IMR-90 (cell line): ENCODE measurements at regions not wholly inside any gene's neighbourhood (a gene's known extent, or its start where the extent isn't known, plus 50 kb on each side); places are given as distances from the start of the nearest gene placed in this dataset.

ENCODE experiments used
- ATAC-seq: fragments of 200-7000 bp; cut with Tn5 transposase; 2 replicates; pipeline ENCODE4 v1.9.1; 2020; ENCODE audit warnings: low read depth, mild to moderate bottlenecking, moderate library complexity
- BruUV-seq: library from RNA; stranded (reverse); fragments of 400-500 nt; replicated peaks from 2 replicates; lab custom pipeline; 2021; lab: Mats Ljungman, UMichigan
- CTCF ChIA-PET: fragments of 300-600 bp; formaldehyde crosslinking; extraction: SDS; loops from one replicate; lab custom pipeline; 2021; ENCODE audit warnings: antibody characterized with exemption; lab: Yijun Ruan, JAX
- POLR2A ChIA-PET: fragments of 300-600 bp; sonication (Branson Sonifier 250); formaldehyde crosslinking; loops from one replicate; lab custom pipeline; 2022; ENCODE audit warnings: antibody characterized with exemption; ENCODE audit not compliant: unreplicated experiment; lab: Charles Lee
- DNase-seq: peaks from one replicate; pipeline ENCODE4 v3.0.0; 2013
- H2AFZ ChIP-seq: replicated peaks from 2 replicates; pipeline ENCODE3; 2013; ENCODE audit warnings: low read length, mild to moderate bottlenecking; ENCODE audit not compliant: poor library complexity
- H2AK5ac ChIP-seq: 2 replicates; pipeline ENCODE4 v1.6.1; 2013; ENCODE audit warnings: low read depth, low read length, inconsistent platforms
- H2AK9ac ChIP-seq: replicated peaks from 2 replicates; pipeline ENCODE3; 2013; ENCODE audit warnings: mild to moderate bottlenecking, low read depth, low read length, moderate library complexity; ENCODE audit not compliant: poor library complexity
- H2BK120ac ChIP-seq: 2 replicates; pipeline ENCODE4 v1.6.1; 2013; ENCODE audit warnings: low read depth, low read length, inconsistent platforms
- H2BK15ac ChIP-seq: 3 replicates; pipeline ENCODE4 v1.6.1; 2013; ENCODE audit warnings: low read depth, low read length, inconsistent platforms
- H2BK20ac ChIP-seq: 2 replicates; pipeline ENCODE4 v1.6.1; 2013; ENCODE audit warnings: low read depth, mild to moderate bottlenecking, inconsistent platforms, low read length, moderate library complexity
- H2BK5ac ChIP-seq: 2 replicates; pipeline ENCODE4 v1.6.1; 2013; ENCODE audit warnings: mild to moderate bottlenecking, low read depth, low read length, inconsistent platforms; ENCODE audit not compliant: poor library complexity, severe bottlenecking
- H3K14ac ChIP-seq: replicated peaks from 2 replicates; pipeline ENCODE4 v1.6.1; 2013; ENCODE audit warnings: low read depth, low read length, inconsistent platforms
- H3K18ac ChIP-seq: 2 replicates; pipeline ENCODE4 v1.6.1; 2013; ENCODE audit warnings: low read depth, low read length, control low read depth
- H3K23ac ChIP-seq: 2 replicates; pipeline ENCODE4 v1.6.1; 2013; ENCODE audit warnings: low read depth, low read length, inconsistent platforms
- H3K27ac ChIP-seq: 2 replicates; pipeline ENCODE4 v1.5.1; 2013; ENCODE audit warnings: mild to moderate bottlenecking, control low read depth, low read length; ENCODE audit not compliant: insufficient read depth
- H3K27me3 ChIP-seq: 2 replicates; pipeline ENCODE4 v1.6.1; 2013; ENCODE audit warnings: low read length; ENCODE audit not compliant: control insufficient read depth, insufficient read depth
- H3K36me3 ChIP-seq: 2 replicates; pipeline ENCODE4 v1.6.1; 2013; ENCODE audit warnings: low read length, mixed read lengths; ENCODE audit not compliant: control insufficient read depth, insufficient read depth
- H3K4ac ChIP-seq: 2 replicates; pipeline ENCODE4 v1.6.1; 2013; ENCODE audit warnings: low read depth, low read length, inconsistent platforms
- H3K4me1 ChIP-seq: 2 replicates; pipeline ENCODE4 v1.6.1; 2013; ENCODE audit warnings: low read length, mixed read lengths; ENCODE audit not compliant: control insufficient read depth, insufficient read depth
- H3K4me2 ChIP-seq: 2 replicates; pipeline ENCODE4 v1.6.1; 2013; ENCODE audit warnings: low read depth, mild to moderate bottlenecking, control low read depth, low read length, moderate library complexity
- H3K4me3 ChIP-seq: 2 replicates; pipeline ENCODE4 v1.5.1; 2013; ENCODE audit warnings: low read depth, mild to moderate bottlenecking, control low read depth, low read length, moderate library complexity; ENCODE audit not compliant: insufficient read depth
- H3K56ac ChIP-seq: 2 replicates; pipeline ENCODE4 v1.6.1; 2013; ENCODE audit warnings: low read length, inconsistent platforms; ENCODE audit not compliant: insufficient read depth; ENCODE audit errors: extremely low read depth
- H3K79me1 ChIP-seq, 2 experiments: 2 replicates each; pipeline ENCODE4 v1.6.1; 2013; ENCODE audit warnings: low read length in 2 of 2, inconsistent platforms in 1 of 2, low read depth in 1 of 2
- H3K9ac ChIP-seq: 2 replicates; pipeline ENCODE4 v1.6.1; 2013; ENCODE audit warnings: low read depth, low read length, control low read depth
- H3K9me1 ChIP-seq: 2 replicates; pipeline ENCODE4 v1.6.1; 2013; ENCODE audit warnings: low read length, inconsistent platforms; ENCODE audit not compliant: insufficient read depth
- H3K9me3 ChIP-seq: 2 replicates; pipeline ENCODE4 v1.6.1; 2013; ENCODE audit warnings: low read length; ENCODE audit not compliant: control insufficient read depth, insufficient read depth
- H4K20me1 ChIP-seq: 2 replicates; pipeline ENCODE4 v1.6.1; 2013; ENCODE audit warnings: low read length, inconsistent platforms; ENCODE audit not compliant: insufficient read depth
- H4K5ac ChIP-seq: 2 replicates; pipeline ENCODE4 v1.6.1; 2013; ENCODE audit warnings: mild to moderate bottlenecking, low read depth, low read length, control low read depth
- H4K8ac ChIP-seq, 2 experiments: 2 replicates each; pipeline ENCODE4 v1.6.1; 2013; ENCODE audit warnings: low read depth in 2 of 2, low read length in 2 of 2, control low read depth in 1 of 2, inconsistent platforms in 1 of 2
- H4K91ac ChIP-seq: 2 replicates; pipeline ENCODE4 v1.6.1; 2013; ENCODE audit warnings: low read depth, low read length, inconsistent platforms; ENCODE audit not compliant: insufficient read depth
- BHLHE40 ChIP-seq: fragments of 150-350 bp; IDR thresholded peaks from 2 replicates; pipeline ENCODE4 v1.6.1; 2016; ENCODE audit warnings: mild to moderate bottlenecking, low read depth, low read length
- CEBPB ChIP-seq: IDR thresholded peaks from 2 replicates; pipeline ENCODE4 v1.6.1; 2012; ENCODE audit warnings: low read depth, low read length, improper control_type of control experiment
- CHD1 ChIP-seq: IDR thresholded peaks from 2 replicates; pipeline ENCODE4 v1.6.1; 2012; ENCODE audit warnings: low read depth, low read length, improper control_type of control experiment
- MAZ ChIP-seq: IDR thresholded peaks from 2 replicates; pipeline ENCODE4 v1.6.1; 2012; ENCODE audit warnings: low read depth, mild to moderate bottlenecking, low read length, improper control_type of control experiment, moderate library complexity, borderline replicate concordance
- MXI1 ChIP-seq: IDR thresholded peaks from 2 replicates; pipeline ENCODE4 v1.6.1; 2012; ENCODE audit warnings: low read depth, mild to moderate bottlenecking, low read length, moderate library complexity, borderline replicate concordance
- RCOR1 ChIP-seq: IDR thresholded peaks from 2 replicates; pipeline ENCODE4 v1.6.1; 2012; ENCODE audit warnings: mild to moderate bottlenecking, low read length, improper control_type of control experiment; ENCODE audit not compliant: insufficient replicate concordance
- RFX5 ChIP-seq: IDR thresholded peaks from 2 replicates; pipeline ENCODE4 v1.8.0; 2012; ENCODE audit warnings: low read depth, mild to moderate bottlenecking, low read length, moderate library complexity
- SMC3 ChIP-seq: fragments of 150-350 bp; IDR thresholded peaks from 2 replicates; pipeline ENCODE4 v1.6.1; 2016; ENCODE audit warnings: low read depth, mild to moderate bottlenecking, antibody characterized with exemption, low read length, moderate library complexity
- USF2 ChIP-seq: fragments of 150-350 bp; IDR thresholded peaks from 2 replicates; pipeline ENCODE4 v1.6.1; 2017; ENCODE audit warnings: mild to moderate bottlenecking, antibody characterized with exemption, low read length, low read depth
- WGBS, 2 experiments: methylation state at CpG; one replicate each; pipeline versions ENCODE4 v1.1.5 to v1.1.7; 2013; ENCODE audit warnings: missing lambda C conversion rate in 2 of 2; ENCODE audit not compliant: insufficient read length in 1 of 2; ENCODE audit errors: extremely low coverage in 2 of 2; 5-methylcytosine and 5-hydroxymethylcytosine counted together
- dilution Hi-C: fragments of 300-500 bp; cut with HindIII; formaldehyde crosslinking; loops from one replicate; pipeline ENCODE4 v1.14.3; 2018; ENCODE audit warnings: low sequenced_read_pairs; ENCODE audit not compliant: unreplicated experiment
- in situ Hi-C: fragments of 300-500 bp; cut with MboI; formaldehyde crosslinking; loops from 3 replicates; pipeline ENCODE4 v1.14.3; 2019; ENCODE audit warnings: low sequenced_read_pairs, inconsistent platforms, mixed read lengths
- intact Hi-C: fragments of 100-400 bp; cut with micrococcal nuclease; formaldehyde crosslinking; loops from 2 replicates; pipeline ENCODE4 v1.10.0; 2022
- TF ChIP-seq, protein P1 (sequence below): fragments of 150-350 bp; IDR thresholded peaks from 2 replicates; pipeline ENCODE4 v1.6.1; 2016; ENCODE audit warnings: low read depth, mild to moderate bottlenecking, low read length, moderate library complexity, borderline replicate concordance

GRCh38 chr2:123103902-123104301 lies 921.2 kb upstream of the CNTNAP5 start:
- dilution Hi-C loops = no loop called here
- Histone ChIP-seq H4K91ac (no peak overlapping the region), H2AK5ac (no peak overlapping the region), H3K27ac (no peak overlapping the region), H4K20me1 (no peaks in the 10 kb centered on the region), H3K23ac (no peak overlapping the region), H3K9me3 (peaks cover 8% of the 10 kb centered on the region; the same call in 1 of the 2 replicates), H2BK120ac (no peak overlapping the region), H3K79me1 (no peaks in the 10 kb centered on the region), H4K8ac (no peak overlapping the region), H3K4me1 (no peaks in the 10 kb centered on the region), H3K4me3 (no peak overlapping the region), H3K56ac (no peak overlapping the region), H3K4ac (no peak overlapping the region), H3K36me3 (no peaks in the 10 kb centered on the region), H2BK5ac (no peak overlapping the region), H4K5ac (no peak overlapping the region), H3K4me2 (no peak overlapping the region), H3K14ac (no peak overlapping the region), H2BK20ac (no peak overlapping the region), H3K9me1 (no peaks in the 10 kb centered on the region), H3K27me3 (no peaks in the 10 kb centered on the region), H2BK15ac (no peak overlapping the region), H2AFZ (no peak overlapping the region), H2AK9ac (no peak overlapping the region), H3K9ac (no peak overlapping the region), H3K18ac (no peak overlapping the region)
- in situ Hi-C loops = no loop called here
- intact Hi-C loops = no loop called here
- CTCF ChIA-PET = no interaction called here
- TF ChIP-seq USF2 (no peak), BHLHE40 (no peak), SMC3 (no peak), MXI1 (no peak), MAZ (no peak), RFX5 (no peak), RCOR1 (no peak), CEBPB (no peak), CHD1 (no peak)
- TF ChIP-seq, protein P1, sequence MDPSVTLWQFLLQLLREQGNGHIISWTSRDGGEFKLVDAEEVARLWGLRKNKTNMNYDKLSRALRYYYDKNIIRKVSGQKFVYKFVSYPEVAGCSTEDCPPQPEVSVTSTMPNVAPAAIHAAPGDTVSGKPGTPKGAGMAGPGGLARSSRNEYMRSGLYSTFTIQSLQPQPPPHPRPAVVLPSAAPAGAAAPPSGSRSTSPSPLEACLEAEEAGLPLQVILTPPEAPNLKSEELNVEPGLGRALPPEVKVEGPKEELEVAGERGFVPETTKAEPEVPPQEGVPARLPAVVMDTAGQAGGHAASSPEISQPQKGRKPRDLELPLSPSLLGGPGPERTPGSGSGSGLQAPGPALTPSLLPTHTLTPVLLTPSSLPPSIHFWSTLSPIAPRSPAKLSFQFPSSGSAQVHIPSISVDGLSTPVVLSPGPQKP = no peak
- DNase-seq (no peak), ATAC-seq (no peak)
- POLR2A ChIA-PET = no interaction called here
- BruUV-seq = no TSS peak
- no CpG with 5 or more reads among the region's 2 CpGs for WGBS, 2 experiments
